HL-60 (cell line): ENCODE measurements at regions not wholly inside any gene's neighbourhood (a gene's known extent, or its start where the extent isn't known, plus 50 kb on each side); places are given as distances from the start of the nearest gene placed in this dataset.

Source experiments
- DNase-seq, 2 experiments: peaks; one replicate each; pipeline ENCODE4 v3.0.0-alpha.2; 2010 to 2020; ENCODE audit warnings: low read depth in 1 of 2, low spot score in 1 of 2
- H3K27ac ChIP-seq: fragments of 250-450 bp; sonication (Bioruptor Pico); replicated peaks from 2 replicates; pipeline ENCODE4 v1.5.1; 2020; ENCODE audit warnings: mild to moderate bottlenecking, moderate library complexity
- H3K27me3 ChIP-seq: fragments of 250-450 bp; sonication (Bioruptor Pico); 2 replicates; pipeline ENCODE4 v1.5.1; 2021; ENCODE audit warnings: mild to moderate bottlenecking, moderate library complexity; ENCODE audit not compliant: insufficient read depth, poor library complexity, severe bottlenecking
- H3K4me3 ChIP-seq: replicated peaks from 2 replicates; pipeline ENCODE4 v1.5.1; 2011; ENCODE audit warnings: mild to moderate bottlenecking, control low read depth, low read length; ENCODE audit not compliant: insufficient read depth
- CTCF ChIP-seq: IDR thresholded peaks from one replicate; pipeline ENCODE4 v1.5.1; 2011; ENCODE audit warnings: low read length, control low read depth, inconsistent platforms; ENCODE audit not compliant: insufficient read depth
- GABPA ChIP-seq: IDR thresholded peaks from 2 replicates; pipeline ENCODE4 v1.6.1; 2012; ENCODE audit warnings: low read depth
- POLR2AphosphoS5 ChIP-seq: IDR thresholded peaks from 2 replicates; pipeline ENCODE4 v1.6.1; 2012; ENCODE audit warnings: low read depth
- REST ChIP-seq: IDR thresholded peaks from 2 replicates; pipeline ENCODE4 v1.6.1; 2012; ENCODE audit warnings: low read depth; ENCODE audit not compliant: insufficient replicate concordance
- SPI1 ChIP-seq: IDR thresholded peaks from 2 replicates; pipeline ENCODE4 v1.6.1; 2012; ENCODE audit warnings: low read depth, mild to moderate bottlenecking, borderline replicate concordance

DNA sequence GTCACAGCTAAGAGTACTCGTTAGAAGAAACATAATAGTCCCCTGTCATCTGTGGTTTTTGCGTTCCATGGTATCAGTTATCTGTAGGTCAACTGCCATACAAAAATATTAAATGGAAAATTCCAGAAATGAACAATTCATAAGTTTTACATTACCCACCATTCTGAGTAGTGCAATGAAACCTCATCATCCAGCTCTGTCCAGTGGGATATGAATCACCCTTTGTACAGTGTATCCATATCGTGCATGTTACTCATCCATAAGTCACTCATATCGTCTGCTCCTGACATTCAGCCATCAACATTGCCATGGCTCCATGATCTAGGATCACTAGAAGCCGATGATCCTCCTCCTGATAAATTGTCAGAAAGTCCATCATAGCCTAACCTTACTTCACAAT, 174.9 kb upstream of the C11orf87 start:
- Histone ChIP-seq H3K4me3 (no peak overlapping the region), H3K27ac (no peak overlapping the region), H3K27me3 (no peaks in the 10 kb centered on the region)
- DNase-seq, result no peak
- no peak for TF ChIP-seq GABPA
- TF ChIP-seq POLR2AphosphoS5, result no peak
- TF ChIP-seq SPI1, result no peak
- TF ChIP-seq CTCF, result no peak
- no peak for TF ChIP-seq REST

DNA sequence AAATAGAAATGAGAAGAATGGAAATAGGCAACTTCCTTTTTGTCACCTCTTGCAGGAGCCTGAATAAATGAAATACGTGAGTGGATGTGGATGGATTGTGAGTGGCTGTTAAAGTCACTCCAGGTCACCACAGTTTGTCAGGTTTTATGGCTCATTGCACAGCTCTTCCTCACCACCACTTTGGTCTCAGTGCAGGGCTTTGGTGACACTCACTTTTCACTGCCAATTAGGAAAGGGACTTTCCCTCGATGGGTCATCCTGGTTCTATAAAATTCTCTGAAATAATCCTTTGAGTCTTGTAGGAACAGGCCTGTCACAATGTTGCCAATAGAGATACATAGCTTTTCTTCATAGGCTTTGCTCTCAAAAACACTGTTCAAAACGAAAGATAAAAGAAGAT, 172.4 kb upstream of the C11orf87 start:
- Histone ChIP-seq H3K27ac (no peak overlapping the region), H3K4me3 (no peak overlapping the region), H3K27me3 (no peaks in the 10 kb centered on the region)
- DNase-seq, result no peak
- TF ChIP-seq GABPA (no peak), POLR2AphosphoS5 (no peak), CTCF (no peak), REST (no peak), SPI1 (no peak)

GRCh38 chr11:109251230-109251629, 170.8 kb upstream of the C11orf87 start:
- H3K27ac ChIP-seq, result no peak overlapping the region
- no peak for TF ChIP-seq GABPA
- no peak for TF ChIP-seq CTCF
- no peak for TF ChIP-seq REST
- no peak for TF ChIP-seq SPI1
- no peak for TF ChIP-seq POLR2AphosphoS5
- H3K27me3 ChIP-seq, result no peaks in the 10 kb centered on the region
- no peak for DNase-seq
- H3K4me3 ChIP-seq, result no peak overlapping the region
